IMR-90 (cell line): ENCODE measurements at regions not wholly inside any gene's neighbourhood (a gene's known extent, or its start where the extent isn't known, plus 50 kb on each side); places are given as distances from the start of the nearest gene placed in this dataset.

Experiments
- ATAC-seq: fragments of 200-7000 bp; cut with Tn5 transposase; 2 replicates; pipeline ENCODE4 v1.9.1; 2020; ENCODE audit warnings: low read depth, mild to moderate bottlenecking, moderate library complexity
- BruUV-seq: library from RNA; stranded (reverse); fragments of 400-500 nt; replicated peaks from 2 replicates; lab custom pipeline; 2021; lab: Mats Ljungman, UMichigan
- CTCF ChIA-PET: fragments of 300-600 bp; formaldehyde crosslinking; extraction: SDS; loops from one replicate; lab custom pipeline; 2021; ENCODE audit warnings: antibody characterized with exemption; lab: Yijun Ruan, JAX
- POLR2A ChIA-PET: fragments of 300-600 bp; sonication (Branson Sonifier 250); formaldehyde crosslinking; loops from one replicate; lab custom pipeline; 2022; ENCODE audit warnings: antibody characterized with exemption; ENCODE audit not compliant: unreplicated experiment; lab: Charles Lee
- DNase-seq: peaks from one replicate; pipeline ENCODE4 v3.0.0; 2013
- H2AFZ ChIP-seq: replicated peaks from 2 replicates; pipeline ENCODE3; 2013; ENCODE audit warnings: low read length, mild to moderate bottlenecking; ENCODE audit not compliant: poor library complexity
- H2AK5ac ChIP-seq: 2 replicates; pipeline ENCODE4 v1.6.1; 2013; ENCODE audit warnings: low read depth, low read length, inconsistent platforms
- H2AK9ac ChIP-seq: replicated peaks from 2 replicates; pipeline ENCODE3; 2013; ENCODE audit warnings: mild to moderate bottlenecking, low read depth, low read length, moderate library complexity; ENCODE audit not compliant: poor library complexity
- H2BK120ac ChIP-seq: 2 replicates; pipeline ENCODE4 v1.6.1; 2013; ENCODE audit warnings: low read depth, low read length, inconsistent platforms
- H2BK15ac ChIP-seq: 3 replicates; pipeline ENCODE4 v1.6.1; 2013; ENCODE audit warnings: low read depth, low read length, inconsistent platforms
- H2BK20ac ChIP-seq: 2 replicates; pipeline ENCODE4 v1.6.1; 2013; ENCODE audit warnings: low read depth, mild to moderate bottlenecking, inconsistent platforms, low read length, moderate library complexity
- H2BK5ac ChIP-seq: 2 replicates; pipeline ENCODE4 v1.6.1; 2013; ENCODE audit warnings: mild to moderate bottlenecking, low read depth, low read length, inconsistent platforms; ENCODE audit not compliant: poor library complexity, severe bottlenecking
- H3K14ac ChIP-seq: replicated peaks from 2 replicates; pipeline ENCODE4 v1.6.1; 2013; ENCODE audit warnings: low read depth, low read length, inconsistent platforms
- H3K18ac ChIP-seq: 2 replicates; pipeline ENCODE4 v1.6.1; 2013; ENCODE audit warnings: low read depth, low read length, control low read depth
- H3K23ac ChIP-seq: 2 replicates; pipeline ENCODE4 v1.6.1; 2013; ENCODE audit warnings: low read depth, low read length, inconsistent platforms
- H3K27ac ChIP-seq: 2 replicates; pipeline ENCODE4 v1.5.1; 2013; ENCODE audit warnings: mild to moderate bottlenecking, control low read depth, low read length; ENCODE audit not compliant: insufficient read depth
- H3K27me3 ChIP-seq: 2 replicates; pipeline ENCODE4 v1.6.1; 2013; ENCODE audit warnings: low read length; ENCODE audit not compliant: control insufficient read depth, insufficient read depth
- H3K36me3 ChIP-seq: 2 replicates; pipeline ENCODE4 v1.6.1; 2013; ENCODE audit warnings: low read length, mixed read lengths; ENCODE audit not compliant: control insufficient read depth, insufficient read depth
- H3K4ac ChIP-seq: 2 replicates; pipeline ENCODE4 v1.6.1; 2013; ENCODE audit warnings: low read depth, low read length, inconsistent platforms
- H3K4me1 ChIP-seq: 2 replicates; pipeline ENCODE4 v1.6.1; 2013; ENCODE audit warnings: low read length, mixed read lengths; ENCODE audit not compliant: control insufficient read depth, insufficient read depth
- H3K4me2 ChIP-seq: 2 replicates; pipeline ENCODE4 v1.6.1; 2013; ENCODE audit warnings: low read depth, mild to moderate bottlenecking, control low read depth, low read length, moderate library complexity
- H3K4me3 ChIP-seq: 2 replicates; pipeline ENCODE4 v1.5.1; 2013; ENCODE audit warnings: low read depth, mild to moderate bottlenecking, control low read depth, low read length, moderate library complexity; ENCODE audit not compliant: insufficient read depth
- H3K56ac ChIP-seq: 2 replicates; pipeline ENCODE4 v1.6.1; 2013; ENCODE audit warnings: low read length, inconsistent platforms; ENCODE audit not compliant: insufficient read depth; ENCODE audit errors: extremely low read depth
- H3K79me1 ChIP-seq, 2 experiments: 2 replicates each; pipeline ENCODE4 v1.6.1; 2013; ENCODE audit warnings: low read length in 2 of 2, inconsistent platforms in 1 of 2, low read depth in 1 of 2
- H3K9ac ChIP-seq: 2 replicates; pipeline ENCODE4 v1.6.1; 2013; ENCODE audit warnings: low read depth, low read length, control low read depth
- H3K9me1 ChIP-seq: 2 replicates; pipeline ENCODE4 v1.6.1; 2013; ENCODE audit warnings: low read length, inconsistent platforms; ENCODE audit not compliant: insufficient read depth
- H3K9me3 ChIP-seq: 2 replicates; pipeline ENCODE4 v1.6.1; 2013; ENCODE audit warnings: low read length; ENCODE audit not compliant: control insufficient read depth, insufficient read depth
- H4K20me1 ChIP-seq: 2 replicates; pipeline ENCODE4 v1.6.1; 2013; ENCODE audit warnings: low read length, inconsistent platforms; ENCODE audit not compliant: insufficient read depth
- H4K5ac ChIP-seq: 2 replicates; pipeline ENCODE4 v1.6.1; 2013; ENCODE audit warnings: mild to moderate bottlenecking, low read depth, low read length, control low read depth
- H4K8ac ChIP-seq, 2 experiments: 2 replicates each; pipeline ENCODE4 v1.6.1; 2013; ENCODE audit warnings: low read depth in 2 of 2, low read length in 2 of 2, control low read depth in 1 of 2, inconsistent platforms in 1 of 2
- H4K91ac ChIP-seq: 2 replicates; pipeline ENCODE4 v1.6.1; 2013; ENCODE audit warnings: low read depth, low read length, inconsistent platforms; ENCODE audit not compliant: insufficient read depth
- CEBPB ChIP-seq: IDR thresholded peaks from 2 replicates; pipeline ENCODE4 v1.6.1; 2012; ENCODE audit warnings: low read depth, low read length, improper control_type of control experiment
- ELK1 ChIP-seq: fragments of 150-350 bp; IDR thresholded peaks from 2 replicates; pipeline ENCODE4 v1.6.1; 2016; ENCODE audit warnings: low read depth, mild to moderate bottlenecking, low read length, moderate library complexity, borderline replicate concordance
- MAFK ChIP-seq: IDR thresholded peaks from 2 replicates; pipeline ENCODE4 v1.6.1; 2012; ENCODE audit warnings: low read depth, low read length, improper control_type of control experiment
- POLR2A ChIP-seq: IDR thresholded peaks from 2 replicates; pipeline ENCODE4 v1.6.1; 2012; ENCODE audit warnings: mild to moderate bottlenecking, low read depth, low read length
- RAD21 ChIP-seq: IDR thresholded peaks from 2 replicates; pipeline ENCODE4 v1.6.1; 2012; ENCODE audit warnings: low read length, improper control_type of control experiment
- RFX5 ChIP-seq: IDR thresholded peaks from 2 replicates; pipeline ENCODE4 v1.8.0; 2012; ENCODE audit warnings: low read depth, mild to moderate bottlenecking, low read length, moderate library complexity
- WGBS, 2 experiments: methylation state at CpG; one replicate each; pipeline versions ENCODE4 v1.1.5 to v1.1.7; 2013; ENCODE audit warnings: missing lambda C conversion rate in 2 of 2; ENCODE audit not compliant: insufficient read length in 1 of 2; ENCODE audit errors: extremely low coverage in 2 of 2; 5-methylcytosine and 5-hydroxymethylcytosine counted together
- dilution Hi-C: fragments of 300-500 bp; cut with HindIII; formaldehyde crosslinking; loops from one replicate; pipeline ENCODE4 v1.14.3; 2018; ENCODE audit warnings: low sequenced_read_pairs; ENCODE audit not compliant: unreplicated experiment
- in situ Hi-C: fragments of 300-500 bp; cut with MboI; formaldehyde crosslinking; loops from 3 replicates; pipeline ENCODE4 v1.14.3; 2019; ENCODE audit warnings: low sequenced_read_pairs, inconsistent platforms, mixed read lengths
- intact Hi-C: fragments of 100-400 bp; cut with micrococcal nuclease; formaldehyde crosslinking; loops from 2 replicates; pipeline ENCODE4 v1.10.0; 2022

- intact Hi-C loops (no loop called here), dilution Hi-C loops (no loop called here), in situ Hi-C loops (no loop called here)
- Histone ChIP-seq H2BK15ac (no peak overlapping the region), H2BK20ac (no peak overlapping the region), H4K20me1 (no peaks in the 10 kb centered on the region), H3K27me3 (peaks cover 20% of the 10 kb centered on the region), H2BK120ac (no peak overlapping the region), H2BK5ac (no peak overlapping the region), H3K4ac (no peak overlapping the region), H3K79me1 (no peaks in the 10 kb centered on the region), H2AK5ac (no peak overlapping the region), H3K4me3 (no peak overlapping the region), H3K4me1 (no peaks in the 10 kb centered on the region), H3K27ac (no peak overlapping the region), H2AK9ac (no peak overlapping the region), H3K56ac (no peak overlapping the region), H3K18ac (no peak overlapping the region), H3K23ac (no peak overlapping the region), H3K9me3 (no peaks in the 10 kb centered on the region), H4K8ac (no peak overlapping the region), H4K91ac (no peak overlapping the region), H3K4me2 (no peak overlapping the region), H4K5ac (no peak overlapping the region), H3K36me3 (no peaks in the 10 kb centered on the region), H2AFZ (no peak overlapping the region), H3K14ac (no peak overlapping the region), H3K9ac (no peak overlapping the region), H3K9me1 (no peaks in the 10 kb centered on the region)
- BruUV-seq, result no TSS peak
- 60% methylated on average over 1 of the region's 6 CpGs; no CpG with 5 or more reads in 1 of the 2 experiments for WGBS, 2 experiments
- ATAC-seq (no peak), DNase-seq (no peak)
- POLR2A ChIA-PET, result no interaction called here
- CTCF ChIA-PET, result no interaction called here
- TF ChIP-seq RFX5 (no peak), CEBPB (no peak), ELK1 (no peak), POLR2A (no peak), RAD21 (no peak), MAFK (no peak)
These were observed 190.7 kb upstream of the CCDC68 start for GRCh38 chr18:55149994-55150393.
